K562 (cell line): ENCODE measurements at regions not wholly inside any gene's neighbourhood (a gene's known extent, or its start where the extent isn't known, plus 50 kb on each side); places are given as distances from the start of the nearest gene placed in this dataset.

Source experiments
- ATAC-seq: fragments of 200-7000 bp; cut with Tn5 transposase; 3 replicates; pipeline ENCODE4 v1.9.1; 2020; ENCODE audit warnings: moderate library complexity
- BruUV-seq: library from RNA; stranded (reverse); fragments of 400-500 nt; replicated peaks from 2 replicates; lab custom pipeline; 2021; lab: Mats Ljungman, UMichigan
- CTCF ChIA-PET: fragments of 300-600 bp; formaldehyde crosslinking; extraction: SDS; loops from one replicate; lab custom pipeline; 2021; ENCODE audit warnings: low intra/inter-chr PET ratio; lab: Yijun Ruan, JAX
- POLR2A ChIA-PET: fragments of 300-600, 350-650 bp; sonication (Branson Sonifier 250); formaldehyde crosslinking; extraction: SDS; loops from one replicate; lab custom pipeline; 2021; ENCODE audit warnings: antibody characterized with exemption, inconsistent platforms; lab: Yijun Ruan, JAX
- DNase-seq, 4 experiments: peaks; one replicate each; pipeline versions ENCODE4 v3.0.0 to v3.0.0-alpha.2; 2011 to 2018; ENCODE audit warnings: low spot score in 3 of 4, mixed read lengths in 3 of 4; ENCODE audit errors: extremely low read depth in 1 of 4
- FAIRE-seq: peaks from 2 replicates; lab custom pipeline; 2011; peaks lifted over from hg19 to GRCh38; lab: Jason Lieb, UNC
- H2AFZ ChIP-seq: 2 replicates; pipeline ENCODE4 v1.6.0; 2011; ENCODE audit warnings: low read depth, low read length, control low read depth, inconsistent platforms
- H3K27ac ChIP-seq: fragments of 200-600 bp; 3 replicates; pipeline ENCODE4 v1.8.0; 2011; ENCODE audit warnings: low read depth, mild to moderate bottlenecking, control low read depth, inconsistent platforms, low read length, moderate library complexity, mixed read lengths; ENCODE audit errors: extremely low read depth
- H3K27me3 ChIP-seq, 2 experiments: fragments of 300-600 bp in 1 of 2; 2 replicates in 1 of 2; 3 replicates in 1 of 2; pipeline versions ENCODE4 v1.6.0 to v1.8.0; 2011; ENCODE audit warnings: inconsistent platforms in 2 of 2, low read length in 2 of 2, mild to moderate bottlenecking in 1 of 2, mixed read lengths in 1 of 2, moderate library complexity in 1 of 2; ENCODE audit not compliant: control insufficient read depth in 2 of 2, insufficient read depth in 2 of 2
- H3K36me3 ChIP-seq: fragments of 300-600 bp; 3 replicates; pipeline ENCODE4 v1.8.0; 2011; ENCODE audit warnings: mild to moderate bottlenecking, low read length, inconsistent platforms; ENCODE audit not compliant: control insufficient read depth, insufficient read depth
- H3K4me1 ChIP-seq, 2 experiments: fragments of 200-600 bp in 1 of 2; replicated peaks in 1 of 2; 2 replicates in 1 of 2; 3 replicates in 1 of 2; pipeline versions ENCODE4 v1.5.1 to v1.8.0; 2011; ENCODE audit warnings: inconsistent platforms in 2 of 2, low read length in 2 of 2, mild to moderate bottlenecking in 1 of 2, mixed read lengths in 1 of 2, moderate library complexity in 1 of 2; ENCODE audit not compliant: control insufficient read depth in 2 of 2, insufficient read depth in 2 of 2
- H3K4me2 ChIP-seq: 2 replicates; pipeline ENCODE4 v1.6.1; 2011; ENCODE audit warnings: low read length, control low read depth, inconsistent platforms, mixed read lengths; ENCODE audit not compliant: insufficient read depth
- H3K4me3 ChIP-seq: fragments of 200-600 bp; sonication (generic), shearing (Covaris generic); 2 replicates; pipeline ENCODE4 v1.5.1; 2016; ENCODE audit warnings: control low read depth, inconsistent platforms
- H3K79me2 ChIP-seq: fragments of 200-600 bp; 3 replicates; pipeline ENCODE4 v1.8.0; 2011; ENCODE audit warnings: low read length, inconsistent platforms; ENCODE audit not compliant: control insufficient read depth, insufficient read depth
- H3K9ac ChIP-seq, 2 experiments: 2 replicates each; pipeline versions ENCODE4 v1.6.0 to v1.6.1; 2011; ENCODE audit warnings: low read depth in 2 of 2, low read length in 2 of 2, control low read depth in 1 of 2, inconsistent platforms in 1 of 2, mild to moderate bottlenecking in 1 of 2, mixed read lengths in 1 of 2; ENCODE audit not compliant: insufficient read depth in 1 of 2
- H3K9me1 ChIP-seq: one replicate; pipeline ENCODE4 v1.6.0; 2011; ENCODE audit warnings: inconsistent platforms, mild to moderate bottlenecking, low read length, moderate library complexity; ENCODE audit not compliant: control insufficient read depth, insufficient read depth
- H3K9me3 ChIP-seq: replicated peaks from 2 replicates; pipeline ENCODE4 v1.5.1; 2011; ENCODE audit warnings: low read depth, low read length, inconsistent platforms; ENCODE audit not compliant: control insufficient read depth, insufficient read depth
- H4K20me1 ChIP-seq: replicated peaks from 2 replicates; pipeline ENCODE4 v1.6.1; 2011; ENCODE audit warnings: low read length, inconsistent platforms, mixed read lengths; ENCODE audit not compliant: control insufficient read depth, insufficient read depth
- ARNT ChIP-seq, 2 experiments: fragments of 450-650 bp; IDR thresholded peaks; 2 replicates each; pipeline ENCODE4 v1.6.1; 2016; ENCODE audit warnings: mild to moderate bottlenecking in 1 of 2
- CEBPZ ChIP-seq: fragments of 150-350 bp; IDR thresholded peaks from 2 replicates; pipeline ENCODE4 v1.6.1; 2014; ENCODE audit warnings: low read depth, mild to moderate bottlenecking, low read length, borderline replicate concordance
- CLOCK ChIP-seq: fragments of 250-450 bp; sonication (Bioruptor Pico); IDR thresholded peaks from 2 replicates; pipeline ENCODE4 v1.4.0; 2020; ENCODE audit warnings: mild to moderate bottlenecking, moderate library complexity, borderline replicate concordance
- FOS ChIP-seq: IDR thresholded peaks from 3 replicates; pipeline ENCODE4 v1.6.1; 2011; ENCODE audit not compliant: insufficient read length; ENCODE audit errors: extremely low read depth
- IRF1 ChIP-seq: sonication (generic); formaldehyde crosslinking; IDR thresholded peaks from 2 replicates; pipeline ENCODE4 v1.8.0; 2022; ENCODE audit warnings: missing genetic modification reagents, mild to moderate bottlenecking, borderline replicate concordance
- KHSRP ChIP-seq: fragments of 450-650 bp; IDR thresholded peaks from 2 replicates; pipeline ENCODE4 v1.6.1; 2017
- PHF21A ChIP-seq: fragments of 450-650 bp; IDR thresholded peaks from 2 replicates; pipeline ENCODE4 v1.6.1; 2017; ENCODE audit warnings: low read depth, borderline replicate concordance
- PKNOX1 ChIP-seq: fragments of 450-650 bp; IDR thresholded peaks from 2 replicates; pipeline ENCODE4 v1.6.1; 2016
- TCF15 ChIP-seq: fragments of 250-450 bp; sonication (Bioruptor Pico); IDR thresholded peaks from 2 replicates; pipeline ENCODE4 v1.8.0; 2022; ENCODE audit warnings: moderate library complexity, mild to moderate bottlenecking, inconsistent platforms
- YY1 ChIP-seq, 3 experiments: IDR thresholded peaks; 2 replicates each; pipeline ENCODE4 v1.6.1; 2011; ENCODE audit warnings: low read length in 2 of 3, mild to moderate bottlenecking in 2 of 3, moderate library complexity in 2 of 3, borderline replicate concordance in 1 of 3, control low read depth in 1 of 3, low read depth in 1 of 3; ENCODE audit not compliant: insufficient read depth in 3 of 3, insufficient replicate concordance in 2 of 3, control insufficient read depth in 1 of 3, insufficient read length in 1 of 3; ENCODE audit errors: extremely low read depth in 1 of 3
- ZC3H8 ChIP-seq: fragments of 450-650 bp; IDR thresholded peaks from 2 replicates; pipeline ENCODE4 v1.6.1; 2017
- ZSCAN29 ChIP-seq: fragments of 450-650 bp; IDR thresholded peaks from 2 replicates; pipeline ENCODE4 v1.6.1; 2017
- WGBS: fragments of 100-300 bp; shearing (Covaris generic); methylation state at CpG from one replicate; pipeline ENCODE4 v1.1.6; 2016; ENCODE audit warnings: low coverage, mixed read lengths; ENCODE audit not compliant: insufficient coverage; ENCODE audit errors: missing lambda C conversion rate; 5-methylcytosine and 5-hydroxymethylcytosine counted together
- in situ Hi-C: fragments of 300-500 bp; cut with MboI; formaldehyde crosslinking; loops from 4 replicates; pipeline ENCODE4 v1.15.0; 2018; ENCODE audit warnings: inconsistent platforms, mixed read lengths
- intact Hi-C: fragments of 100-400 bp; cut with micrococcal nuclease; formaldehyde crosslinking; loops from 2 replicates; pipeline ENCODE4 v1.14.2; 2022

- TF ChIP-seq TCF15 (CRISPR knock-in tag) (no peak), ARNT (IDR thresholded peaks at IDR 0.05) (no peak)
Measured at GRCh38 chr13:61013796-61014195, 401.9 kb downstream of the PCDH20 start (continued).

- Histone ChIP-seq H3K27me3 (no peaks in the 10 kb centered on the region), H3K4me1 (no peaks in the 10 kb centered on the region), H3K9ac (no peak overlapping the region), H3K4me2 (no peak overlapping the region), H3K79me2 (no peaks in the 10 kb centered on the region), H3K4me3 (no peak overlapping the region), H3K36me3 (no peaks in the 10 kb centered on the region), H3K9me1 (no peaks in the 10 kb centered on the region), H2AFZ (no peak overlapping the region), H3K27ac (no peak overlapping the region), H3K9me3 (no peaks in the 10 kb centered on the region), H4K20me1 (no peaks in the 10 kb centered on the region)
- CTCF ChIA-PET, result no interaction called here
- FAIRE-seq (no peak), ATAC-seq (no peak), DNase-seq (no peak)
- intact Hi-C loops (no loop called here), in situ Hi-C loops (no loop called here)
- no TSS peak for BruUV-seq
- WGBS, result 0% methylated on average over 2 of the region's 2 CpGs
- TF ChIP-seq PHF21A (no peak), IRF1 (no peak), YY1 (IDR thresholded peaks at IDR 0.05; ENCODE audit: borderline replicate concordance in 1 of 3, control insufficient read depth in 1 of 3, extremely low read depth in 1 of 3, insufficient read depth in 3 of 3, insufficient read length in 1 of 3, insufficient replicate concordance in 2 of 3, low read depth in 1 of 3, low read length in 2 of 3) (no peak), ZSCAN29 (no peak), FOS (no peak), CLOCK (CRISPR knock-in tag) (no peak), ZC3H8 (no peak), CEBPZ (no peak), KHSRP (no peak), PKNOX1 (no peak)
- POLR2A ChIA-PET, result no interaction called here
Measured at GRCh38 chr13:61010358-61010757, 405.3 kb downstream of the PCDH20 start.
